HepG2 (cell line): ENCODE measurements at regions not wholly inside any gene's neighbourhood (a gene's known extent, or its start where the extent isn't known, plus 50 kb on each side); places are given as distances from the start of the nearest gene placed in this dataset.

Experiments used
- ATAC-seq: fragments of 200-7000 bp; cut with Tn5 transposase; 3 replicates; pipeline ENCODE4 v1.9.1; 2020; ENCODE audit warnings: mild to moderate bottlenecking, moderate library complexity
- BruUV-seq: library from RNA; stranded (reverse); fragments of 400-500 nt; replicated peaks from 2 replicates; lab custom pipeline; 2021; lab: Mats Ljungman, UMichigan
- CTCF ChIA-PET: fragments of 300-600 bp; formaldehyde crosslinking; extraction: SDS; loops from one replicate; lab custom pipeline; 2021; ENCODE audit warnings: low total read pairs, inconsistent platforms, low intra/inter-chr PET ratio; lab: Yijun Ruan, JAX
- POLR2A ChIA-PET: fragments of 350-600 bp; sonication (Branson Sonifier 250); formaldehyde crosslinking; loops from one replicate; lab custom pipeline; 2020; ENCODE audit warnings: antibody characterized with exemption, inconsistent platforms; lab: Yijun Ruan, JAX
- DNase-seq: peaks from one replicate; pipeline ENCODE4 v3.0.0-alpha.2; 2015; ENCODE audit warnings: low spot score
- FAIRE-seq: peaks from 3 replicates; lab custom pipeline; 2011; peaks lifted over from hg19 to GRCh38; lab: Jason Lieb, UNC
- H2AFZ ChIP-seq: one replicate; pipeline ENCODE4 v1.6.1; 2011; ENCODE audit warnings: low read length, inconsistent platforms
- H3K27ac ChIP-seq: fragments of 300-600 bp; 3 replicates; pipeline ENCODE4 v1.8.0; 2011; ENCODE audit warnings: mixed run types, mild to moderate bottlenecking, mixed read lengths, low read length, inconsistent platforms; ENCODE audit not compliant: insufficient read depth; ENCODE audit errors: extremely low read length
- H3K27me3 ChIP-seq, 2 experiments: fragments of 200-600 bp in 1 of 2; 2 replicates in 1 of 2; 3 replicates in 1 of 2; pipeline versions ENCODE4 v1.6.0 to v1.8.0; 2011; ENCODE audit warnings: low read length in 2 of 2, mild to moderate bottlenecking in 2 of 2, moderate library complexity in 2 of 2, inconsistent platforms in 1 of 2; ENCODE audit not compliant: insufficient read depth in 2 of 2, control insufficient read depth in 1 of 2
- H3K36me3 ChIP-seq, 2 experiments: fragments of 200-600 bp in 1 of 2; replicated peaks in 1 of 2; 2 replicates in 1 of 2; 3 replicates in 1 of 2; pipeline versions ENCODE4 v1.5.1 to v1.8.0; 2011; ENCODE audit warnings: low read length in 2 of 2, inconsistent platforms in 1 of 2; ENCODE audit not compliant: insufficient read depth in 2 of 2, control insufficient read depth in 1 of 2
- H3K4me1 ChIP-seq: 2 replicates; pipeline ENCODE4 v1.5.1; 2012; ENCODE audit warnings: low read length, inconsistent platforms; ENCODE audit not compliant: insufficient read depth
- H3K4me2 ChIP-seq: 2 replicates; pipeline ENCODE4 v1.6.0; 2011; ENCODE audit warnings: low read depth, low read length, inconsistent platforms
- H3K4me3 ChIP-seq, 3 experiments: fragments of 200-600 bp in 1 of 3; sonication (generic), shearing (Covaris generic) in 1 of 3; replicated peaks in 1 of 3; 2 replicates each; pipeline ENCODE4 v1.5.1; 2011 to 2016; ENCODE audit warnings: low read length in 3 of 3, inconsistent platforms in 2 of 3, low read depth in 2 of 3, mild to moderate bottlenecking in 2 of 3, control low read depth in 1 of 3, mixed read lengths in 1 of 3; ENCODE audit not compliant: insufficient read depth in 1 of 3
- H3K79me2 ChIP-seq: one replicate; pipeline ENCODE4 v1.6.1; 2011; ENCODE audit warnings: low read length, inconsistent platforms; ENCODE audit not compliant: insufficient read depth
- H3K9ac ChIP-seq: 2 replicates; pipeline ENCODE4 v1.6.0; 2011; ENCODE audit warnings: mild to moderate bottlenecking, low read depth, low read length, inconsistent platforms; ENCODE audit not compliant: insufficient read depth
- H3K9me3 ChIP-seq: 2 replicates; pipeline ENCODE4 v1.5.1; 2012; ENCODE audit warnings: mild to moderate bottlenecking, low read length
- H4K20me1 ChIP-seq: 2 replicates; pipeline ENCODE4 v1.6.0; 2011; ENCODE audit warnings: inconsistent platforms, mild to moderate bottlenecking, low read length, moderate library complexity; ENCODE audit not compliant: insufficient read depth
- CHD2 ChIP-seq: IDR thresholded peaks from 2 replicates; pipeline ENCODE4 v1.6.1; 2011; ENCODE audit warnings: low read depth, low read length, improper control_type of control experiment
- FOXO1 ChIP-seq: sonication (generic); formaldehyde crosslinking; IDR thresholded peaks from 2 replicates; pipeline ENCODE4 v1.4.0; 2020; ENCODE audit warnings: missing genetic modification reagents
- GZF1 ChIP-seq: sonication (generic); formaldehyde crosslinking; IDR thresholded peaks from 2 replicates; pipeline ENCODE4 v1.5.1; 2020; ENCODE audit warnings: mild to moderate bottlenecking, missing genetic modification reagents
- JDP2 ChIP-seq: sonication (generic); formaldehyde crosslinking; IDR thresholded peaks from 2 replicates; pipeline ENCODE4 v1.8.1; 2022; ENCODE audit warnings: missing genetic modification reagents, borderline replicate concordance
- MEIS2 ChIP-seq: sonication (generic); formaldehyde crosslinking; IDR thresholded peaks from 2 replicates; pipeline ENCODE4 v1.9.0; 2021; ENCODE audit warnings: mild to moderate bottlenecking, missing genetic modification reagents
- NCOA1 ChIP-seq: sonication (generic); formaldehyde crosslinking; IDR thresholded peaks from 2 replicates; pipeline ENCODE4 v1.9.0; 2021; ENCODE audit warnings: missing genetic modification reagents
- NR2C2 ChIP-seq: sonication (generic); formaldehyde crosslinking; IDR thresholded peaks from 2 replicates; pipeline ENCODE4 v1.4.0; 2020; ENCODE audit warnings: missing genetic modification reagents, mild to moderate bottlenecking, moderate library complexity, borderline replicate concordance
- THAP11 ChIP-seq: IDR thresholded peaks from 2 replicates; pipeline ENCODE4 v1.6.1; 2016; ENCODE audit warnings: missing biosample characterization, missing genetic modification reagents
- ZBTB8A ChIP-seq: sonication (generic); formaldehyde crosslinking; IDR thresholded peaks from 2 replicates; pipeline ENCODE4 v1.4.0; 2020; ENCODE audit warnings: mild to moderate bottlenecking, low read depth, missing genetic modification reagents, borderline replicate concordance
- ZFP37 ChIP-seq: sonication (generic); formaldehyde crosslinking; IDR thresholded peaks from 2 replicates; pipeline ENCODE4 v1.4.0; 2020; ENCODE audit warnings: missing genetic modification reagents, borderline replicate concordance
- ZNF292 ChIP-seq: sonication (generic); formaldehyde crosslinking; IDR thresholded peaks from 2 replicates; pipeline ENCODE4 v1.8.1; 2022; ENCODE audit warnings: mild to moderate bottlenecking, low read depth, missing genetic modification reagents, borderline replicate concordance
- ZNF678 ChIP-seq: sonication (generic); formaldehyde crosslinking; IDR thresholded peaks from 2 replicates; pipeline ENCODE4 v1.4.0; 2020; ENCODE audit warnings: mild to moderate bottlenecking, missing genetic modification reagents
- ZNF841 ChIP-seq: sonication (generic); formaldehyde crosslinking; IDR thresholded peaks from 2 replicates; pipeline ENCODE4 v1.8.1; 2023; ENCODE audit warnings: missing genetic modification reagents, borderline replicate concordance
- WGBS: methylation state at CpG from one replicate; pipeline ENCODE4 v1.1.6; 2017; ENCODE audit warnings: low lambda C conversion rate; 5-methylcytosine and 5-hydroxymethylcytosine counted together
- in situ Hi-C: cut with HindIII; loops from 2 replicates; pipeline ENCODE4 v1.10.0; 2017; ENCODE audit warnings: low pct_unique_long_range_greater_than_20kb; ENCODE audit not compliant: extremely low pct_ligation_motif_present
- intact Hi-C: fragments of 100-400 bp; cut with micrococcal nuclease; formaldehyde crosslinking; loops from one replicate; pipeline ENCODE4 v1.10.0; 2022; ENCODE audit not compliant: unreplicated experiment
- TF ChIP-seq, protein P1 (sequence below): sonication (generic); formaldehyde crosslinking; IDR thresholded peaks from 2 replicates; pipeline ENCODE4 v1.5.1; 2020; ENCODE audit warnings: mild to moderate bottlenecking, missing genetic modification reagents, moderate library complexity
- TF ChIP-seq, protein P2 (sequence below): sonication (generic); formaldehyde crosslinking; conservative IDR thresholded peaks from 2 replicates; pipeline ENCODE4 v1.4.0; 2020; ENCODE audit warnings: missing genetic modification reagents
- TF ChIP-seq, protein P3 (sequence below): sonication (generic); formaldehyde crosslinking; IDR thresholded peaks from 2 replicates; pipeline ENCODE4 v1.8.1; 2023; ENCODE audit warnings: mild to moderate bottlenecking, missing genetic modification reagents, borderline replicate concordance
- TF ChIP-seq, protein P4 (sequence below): sonication (generic); formaldehyde crosslinking; IDR thresholded peaks from 2 replicates; pipeline ENCODE4 v1.4.0; 2020; ENCODE audit warnings: mild to moderate bottlenecking, missing genetic modification reagents
- TF ChIP-seq, protein P5 (sequence below): sonication (generic); formaldehyde crosslinking; IDR thresholded peaks from 2 replicates; pipeline ENCODE4 v1.5.0; 2020; ENCODE audit warnings: missing genetic modification reagents

DNA sequence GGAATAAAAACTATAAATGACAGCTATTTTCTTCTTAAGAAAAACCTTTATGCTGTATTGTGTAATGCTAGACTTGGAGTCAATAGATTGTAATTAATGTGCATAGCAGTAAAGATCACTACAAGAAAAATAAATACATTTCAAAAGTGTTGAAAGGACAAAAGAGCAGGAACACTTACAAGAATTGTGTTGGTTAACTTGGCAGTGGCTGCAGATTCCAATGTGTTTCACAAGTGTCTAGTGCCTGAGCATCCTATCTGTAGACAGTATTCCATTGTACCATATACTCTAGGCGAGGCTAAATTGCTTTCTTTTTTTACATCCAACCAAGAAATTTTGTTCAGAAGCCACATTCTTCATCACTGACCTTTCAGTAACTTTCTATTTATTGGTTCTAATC is 924.1 kb downstream of the EPHA7 start:
- POLR2A ChIA-PET, result no interaction called here

DNA sequence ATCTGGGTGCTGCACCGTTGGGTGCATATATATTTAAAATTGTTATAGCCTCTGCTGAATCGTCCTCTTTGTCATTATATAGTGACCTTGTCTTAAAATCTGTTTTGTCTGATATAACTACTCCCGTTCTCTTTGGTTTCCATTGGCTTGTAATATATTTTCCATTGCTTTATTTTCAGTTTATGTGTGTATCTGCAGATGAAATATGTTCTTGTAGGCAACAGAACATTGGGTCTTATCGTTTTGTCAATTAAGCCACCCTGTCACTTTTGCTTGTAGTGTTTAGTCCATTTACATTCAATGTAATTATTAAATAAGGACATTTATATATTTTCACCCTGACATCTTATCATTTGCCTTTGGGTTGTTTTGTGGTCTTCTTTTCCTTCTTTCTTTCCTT is 933.9 kb downstream of the EPHA7 start:
- CTCF ChIA-PET, result no interaction called here
- intact Hi-C loops, result no loop called here
- H4K20me1 ChIP-seq, result no peaks in the 10 kb centered on the region
- 6% methylated on average over 4 of the region's 4 CpGs for WGBS
- no peak for FAIRE-seq
- H3K79me2 ChIP-seq, result no peaks in the 10 kb centered on the region
- no peaks in the 10 kb centered on the region for H3K27me3 ChIP-seq
- no peaks in the 10 kb centered on the region for H3K36me3 ChIP-seq
- no peak overlapping the region for H3K4me2 ChIP-seq
- peaks cover 6% of the 10 kb centered on the region for H3K9me3 ChIP-seq
- ATAC-seq, result no peak
- H3K4me1 ChIP-seq, result no peaks in the 10 kb centered on the region
- H3K27ac ChIP-seq, result no peak overlapping the region
- no peak overlapping the region for H3K4me3 ChIP-seq
- no TSS peak for BruUV-seq
- TF ChIP-seq THAP11 (CRISPR knock-in tag) (no peak), FOXO1 (CRISPR knock-in tag) (no peak), ZNF292 (CRISPR knock-in tag) (no peak), ZNF841 (CRISPR knock-in tag) (no peak), NR2C2 (CRISPR knock-in tag) (no peak), ZBTB8A (CRISPR knock-in tag) (no peak)
- TF ChIP-seq, protein P1, sequence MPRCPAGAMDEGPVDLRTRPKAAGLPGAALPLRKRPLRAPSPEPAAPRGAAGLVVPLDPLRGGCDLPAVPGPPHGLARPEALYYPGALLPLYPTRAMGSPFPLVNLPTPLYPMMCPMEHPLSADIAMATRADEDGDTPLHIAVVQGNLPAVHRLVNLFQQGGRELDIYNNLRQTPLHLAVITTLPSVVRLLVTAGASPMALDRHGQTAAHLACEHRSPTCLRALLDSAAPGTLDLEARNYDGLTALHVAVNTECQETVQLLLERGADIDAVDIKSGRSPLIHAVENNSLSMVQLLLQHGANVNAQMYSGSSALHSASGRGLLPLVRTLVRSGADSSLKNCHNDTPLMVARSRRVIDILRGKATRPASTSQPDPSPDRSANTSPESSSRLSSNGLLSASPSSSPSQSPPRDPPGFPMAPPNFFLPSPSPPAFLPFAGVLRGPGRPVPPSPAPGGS (CRISPR knock-in tag), result no peak
- TF ChIP-seq, protein P2, sequence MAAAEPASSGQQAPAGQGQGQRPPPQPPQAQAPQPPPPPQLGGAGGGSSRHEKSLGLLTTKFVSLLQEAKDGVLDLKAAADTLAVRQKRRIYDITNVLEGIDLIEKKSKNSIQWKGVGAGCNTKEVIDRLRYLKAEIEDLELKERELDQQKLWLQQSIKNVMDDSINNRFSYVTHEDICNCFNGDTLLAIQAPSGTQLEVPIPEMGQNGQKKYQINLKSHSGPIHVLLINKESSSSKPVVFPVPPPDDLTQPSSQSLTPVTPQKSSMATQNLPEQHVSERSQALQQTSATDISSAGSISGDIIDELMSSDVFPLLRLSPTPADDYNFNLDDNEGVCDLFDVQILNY (CRISPR knock-in tag), result no peak
- TF ChIP-seq, protein P3, sequence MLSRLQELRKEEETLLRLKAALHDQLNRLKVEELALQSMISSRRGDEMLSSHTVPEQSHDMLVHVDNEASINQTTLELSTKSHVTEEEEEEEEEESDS (CRISPR knock-in tag), result no peak
- TF ChIP-seq, protein P4, sequence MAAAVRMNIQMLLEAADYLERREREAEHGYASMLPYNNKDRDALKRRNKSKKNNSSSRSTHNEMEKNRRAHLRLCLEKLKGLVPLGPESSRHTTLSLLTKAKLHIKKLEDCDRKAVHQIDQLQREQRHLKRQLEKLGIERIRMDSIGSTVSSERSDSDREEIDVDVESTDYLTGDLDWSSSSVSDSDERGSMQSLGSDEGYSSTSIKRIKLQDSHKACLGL (CRISPR knock-in tag), result no peak
- TF ChIP-seq, protein P5, sequence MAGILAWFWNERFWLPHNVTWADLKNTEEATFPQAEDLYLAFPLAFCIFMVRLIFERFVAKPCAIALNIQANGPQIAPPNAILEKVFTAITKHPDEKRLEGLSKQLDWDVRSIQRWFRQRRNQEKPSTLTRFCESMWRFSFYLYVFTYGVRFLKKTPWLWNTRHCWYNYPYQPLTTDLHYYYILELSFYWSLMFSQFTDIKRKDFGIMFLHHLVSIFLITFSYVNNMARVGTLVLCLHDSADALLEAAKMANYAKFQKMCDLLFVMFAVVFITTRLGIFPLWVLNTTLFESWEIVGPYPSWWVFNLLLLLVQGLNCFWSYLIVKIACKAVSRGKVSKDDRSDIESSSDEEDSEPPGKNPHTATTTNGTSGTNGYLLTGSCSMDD (CRISPR knock-in tag), result no peak
- H2AFZ ChIP-seq, result no peak overlapping the region
- no peak overlapping the region for H3K9ac ChIP-seq
- POLR2A ChIA-PET, result no interaction called here
- in situ Hi-C loops, result no loop called here
- DNase-seq, result no peak

More for the DNA sequence above, 924.1 kb downstream of the EPHA7 start:
- FAIRE-seq (no peak), DNase-seq (no peak), ATAC-seq (no peak)
- WGBS, result 0% methylated on average over 1 of the region's 1 CpG
- TF ChIP-seq NCOA1 (no peak), ZNF678 (no peak), JDP2 (no peak), CHD2 (no peak), MEIS2 (CRISPR knock-in tag) (no peak), GZF1 (no peak), ZFP37 (no peak)
- Histone ChIP-seq H3K4me2 (no peak overlapping the region), H3K4me1 (no peaks in the 10 kb centered on the region), H3K9me3 (no peaks in the 10 kb centered on the region), H4K20me1 (no peaks in the 10 kb centered on the region), H3K9ac (no peak overlapping the region), H3K79me2 (no peaks in the 10 kb centered on the region), H3K36me3 (no peaks in the 10 kb centered on the region), H2AFZ (no peak overlapping the region), H3K4me3 (no peak overlapping the region), H3K27ac (no peak overlapping the region), H3K27me3 (no peaks in the 10 kb centered on the region)
- BruUV-seq, result no TSS peak
- in situ Hi-C loops, result no loop called here
- intact Hi-C loops, result no loop called here
- CTCF ChIA-PET, result no interaction called here
